NCI-H1436 (cell line): ENCODE measurements at regions not wholly inside any gene's neighbourhood (a gene's known extent, or its start where the extent isn't known, plus 50 kb on each side); places are given as distances from the start of the nearest gene placed in this dataset.
A peak's percentile ranks its signal among the peaks of the same experiment; 100 is the strongest.

Source experiments
- DNase-seq: peaks from one replicate; lab custom pipeline; 2025; lab: John Stamatoyannopoulos, UW

GRCh38 chr5:123876276-123876790 lies 364.4 kb downstream of the CSNK1G3 start:
- DNase-seq = no peak

GRCh38 chr5:123875561-123876275 lies 363.7 kb downstream of the CSNK1G3 start:
- no peak for DNase-seq

- DNase-seq = peak; percentile 45
These were observed 362.7 kb downstream of the CSNK1G3 start for GRCh38 chr5:123874600-123875201.

GRCh38 chr5:123873846-123874245 lies 361.9 kb downstream of the CSNK1G3 start:
- DNase-seq = no peak

DNA sequence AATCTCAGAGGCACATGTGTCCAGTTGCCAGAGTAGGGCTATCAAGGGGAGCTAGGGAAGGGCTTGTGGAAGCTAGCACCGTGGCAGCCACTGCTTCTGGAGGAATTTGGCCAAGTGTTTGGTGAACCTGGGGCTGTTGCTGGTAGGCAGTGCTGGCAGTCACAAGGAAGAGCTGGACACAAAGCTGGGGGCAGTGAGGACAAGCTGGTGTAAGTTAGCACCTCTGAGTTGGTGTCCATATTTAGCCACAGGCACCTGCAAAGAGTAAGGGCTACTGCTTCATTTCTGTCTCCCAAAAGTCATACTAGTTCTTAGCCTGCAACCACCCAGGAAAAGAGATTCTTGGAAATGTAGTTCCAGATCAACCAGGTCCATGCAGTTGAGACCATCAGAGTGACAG lies 359.4 kb downstream of the CSNK1G3 start:
- DNase-seq = no peak

DNA sequence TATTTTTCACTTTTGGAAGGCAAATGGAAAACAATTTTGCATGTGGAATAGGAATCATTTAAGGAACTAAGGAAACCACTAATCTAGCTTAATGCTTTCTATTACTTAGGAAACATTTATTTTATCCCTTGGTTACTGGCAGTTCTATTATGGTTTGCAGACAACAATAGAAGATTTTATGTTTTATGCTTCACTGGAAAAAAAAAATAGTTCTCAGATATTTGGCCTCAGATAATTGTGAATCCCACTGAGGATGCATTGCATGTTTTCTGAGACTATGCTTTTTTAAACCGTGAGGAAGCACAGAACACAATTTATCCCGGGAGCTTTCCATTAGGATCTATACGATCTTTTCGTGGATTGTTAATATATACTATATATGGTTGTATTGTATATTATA lies 356.9 kb downstream of the CSNK1G3 start:
- no peak for DNase-seq

GRCh38 chr5:123868267-123868666 lies 356.3 kb downstream of the CSNK1G3 start:
- peak; percentile 61 for DNase-seq

- no peak for DNase-seq
These were observed 353.7 kb downstream of the CSNK1G3 start for GRCh38 chr5:123865641-123866040.

GRCh38 chr5:123864578-123864977 lies 352.6 kb downstream of the CSNK1G3 start:
- DNase-seq = no peak

- no peak for DNase-seq
These were observed 347.0 kb downstream of the CSNK1G3 start for GRCh38 chr5:123858938-123859337.

DNA sequence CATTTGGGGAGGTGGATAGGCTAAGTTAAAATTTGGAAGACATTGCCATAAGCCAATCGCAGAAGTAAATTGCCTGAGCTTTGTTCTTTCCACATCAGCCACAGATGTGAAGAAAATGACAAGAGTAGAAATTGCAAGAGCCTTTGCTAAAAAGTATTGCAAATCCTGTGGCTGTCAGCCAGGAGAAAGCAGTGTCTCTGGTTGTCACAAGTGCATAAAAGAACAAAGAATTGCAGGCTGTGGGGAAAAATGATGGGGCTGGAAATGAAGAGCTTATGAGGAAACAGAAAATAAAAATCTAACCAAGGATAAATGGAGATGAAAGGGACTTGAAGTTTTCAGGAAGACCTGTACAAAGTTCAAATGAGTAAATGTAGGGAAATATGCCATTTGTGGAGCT lies 344.8 kb downstream of the CSNK1G3 start:
- no peak for DNase-seq

GRCh38 chr5:123855609-123856008 lies 343.6 kb downstream of the CSNK1G3 start:
- DNase-seq = no peak

GRCh38 chr5:123845356-123846100 lies 333.6 kb downstream of the CSNK1G3 start:
- DNase-seq = no peak

GRCh38 chr5:123844873-123845272 lies 332.9 kb downstream of the CSNK1G3 start:
- no peak for DNase-seq

- no peak for DNase-seq
These were observed 323.4 kb downstream of the CSNK1G3 start for GRCh38 chr5:123835421-123835820.

GRCh38 chr5:123830575-123830974 lies 318.6 kb downstream of the CSNK1G3 start:
- no peak for DNase-seq

DNA sequence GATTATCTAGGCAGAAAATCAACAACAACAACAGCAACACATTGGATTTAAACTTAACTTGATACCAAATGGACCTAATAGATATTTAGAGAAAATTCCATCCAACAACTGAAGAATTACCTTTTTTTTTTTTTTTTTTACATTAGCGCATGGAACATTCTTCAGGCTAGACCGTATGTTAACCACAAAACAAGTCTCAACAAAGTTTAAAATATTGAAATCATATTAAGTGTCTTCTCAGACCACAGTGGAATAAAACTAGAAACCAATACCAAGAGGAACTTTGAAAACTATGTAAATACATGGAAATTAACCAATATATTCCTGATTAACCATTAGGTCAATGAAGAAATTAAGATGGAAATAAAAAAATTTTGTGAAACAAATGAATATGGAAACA lies 315.8 kb downstream of the CSNK1G3 start:
- DNase-seq = no peak

DNA sequence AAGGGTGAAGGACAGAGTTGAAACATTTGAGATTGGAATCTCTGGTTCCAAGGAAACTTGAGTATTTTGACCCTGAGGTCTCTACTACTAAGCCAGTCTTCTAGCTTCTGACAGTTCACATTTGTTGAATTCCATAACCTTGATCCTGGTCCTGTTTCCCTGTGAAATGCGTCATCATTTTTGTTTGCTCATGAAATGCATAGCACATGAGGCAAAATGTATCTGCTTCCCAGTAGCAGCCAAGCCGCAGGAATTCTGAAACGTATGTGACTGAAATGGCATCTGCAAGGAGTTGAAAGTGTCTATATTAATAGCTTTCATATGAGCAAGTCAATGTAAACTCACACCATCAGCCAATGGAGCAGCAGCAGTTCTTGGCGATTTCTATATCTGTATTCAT lies 307.9 kb downstream of the CSNK1G3 start:
- no peak for DNase-seq

- no peak for DNase-seq
These were observed 307.4 kb downstream of the CSNK1G3 start for GRCh38 chr5:123819386-123819785.

DNA sequence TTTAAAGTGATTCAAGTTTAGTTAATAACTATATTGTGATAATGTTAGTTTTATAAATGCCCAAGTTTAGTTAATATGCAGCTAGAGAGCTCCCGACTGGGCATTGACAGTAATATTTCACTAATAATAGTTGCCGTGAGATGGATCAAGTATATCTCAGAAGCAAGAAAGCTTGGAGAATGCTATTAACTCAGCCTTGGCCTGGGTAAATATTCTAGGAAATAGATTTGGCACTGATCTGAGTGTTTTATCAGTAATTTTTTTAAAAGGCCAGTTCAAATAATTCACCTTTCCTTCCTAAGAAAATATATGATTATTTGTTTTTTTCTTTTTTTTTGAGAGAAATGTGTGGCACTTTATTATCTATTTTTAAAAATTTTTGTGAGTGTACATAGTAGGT lies 305.3 kb downstream of the CSNK1G3 start:
- no peak for DNase-seq

- DNase-seq = no peak
These were observed 303.0 kb downstream of the CSNK1G3 start for GRCh38 chr5:123814801-123815470.

DNA sequence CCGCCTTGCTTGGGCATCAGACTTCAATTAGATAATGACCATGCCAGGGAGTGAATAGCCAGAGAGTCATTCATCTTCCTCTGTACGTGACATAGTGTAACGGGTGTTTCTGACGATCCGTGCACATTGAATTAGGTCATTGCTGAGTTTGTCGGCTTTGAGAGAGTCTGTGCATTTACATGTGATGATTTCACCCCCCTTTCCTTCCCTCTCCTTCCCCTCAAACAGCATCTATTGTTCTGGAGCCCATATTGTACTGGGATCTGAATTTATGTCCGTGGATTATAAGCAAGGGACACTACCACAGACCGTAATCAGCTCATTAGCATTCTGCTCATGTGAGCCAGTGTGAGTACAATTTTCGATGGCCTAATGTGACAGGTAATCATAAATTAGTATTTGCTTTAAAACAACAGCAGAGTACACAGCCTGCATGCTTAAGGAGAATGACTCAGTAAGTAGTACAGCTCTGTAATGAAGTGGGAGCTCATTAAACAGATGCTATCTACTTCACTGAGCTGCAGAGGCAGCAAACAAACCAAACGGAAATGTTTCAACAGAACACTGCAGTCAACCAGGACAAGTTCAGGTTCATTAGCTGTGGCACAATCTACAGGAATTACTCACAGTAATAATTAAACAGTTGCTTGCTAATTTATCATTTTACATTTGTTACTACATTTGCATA lies 302.1 kb downstream of the CSNK1G3 start:
- DNase-seq = peak; percentile 78
